Activated T-helper 2 cell treated with anti-CD3 and anti-CD28 coated beads, Interferon-gamma antibody, Interleukin-2, Interleukin-4, amounts not matched to agents 10 μg/mL and 5 μg/mL and 100 μg/mL, durations not matched to agents 14 hours and 24 hours and 36 hours (primary cell): ENCODE measurements at regions not wholly inside any gene's neighbourhood (a gene's known extent, or its start where the extent isn't known, plus 50 kb on each side); places are given as distances from the start of the nearest gene placed in this dataset.

Source experiments
- DNase-seq: peaks from one replicate; pipeline ENCODE4 v3.0.0; 2021; ENCODE audit warnings: low spot score
- H3K27ac Mint-ChIP-seq: one replicate; pipeline ENCODE4 v1.8.0; 2021; ENCODE audit warnings: mixed read lengths
- H3K27me3 Mint-ChIP-seq: one replicate; pipeline ENCODE4 v1.8.0; 2021; ENCODE audit warnings: low read depth, mixed read lengths
- H3K36me3 Mint-ChIP-seq: one replicate; pipeline ENCODE4 v1.8.0; 2021; ENCODE audit warnings: low read depth, mixed read lengths
- H3K4me1 Mint-ChIP-seq: one replicate; pipeline ENCODE4 v1.8.0; 2021; ENCODE audit warnings: low read depth, mixed read lengths
- H3K4me3 Mint-ChIP-seq: one replicate; pipeline ENCODE4 v1.8.0; 2021; ENCODE audit warnings: low read depth, mild to moderate bottlenecking, moderate library complexity, mixed read lengths
- H3K9me3 Mint-ChIP-seq: one replicate; pipeline ENCODE4 v1.8.0; 2021; ENCODE audit warnings: mixed read lengths
- intact Hi-C: fragments of 100-400 bp; cut with micrococcal nuclease; formaldehyde crosslinking; loops from one replicate; pipeline ENCODE4 v1.15.1; 2023

GRCh38 chr4:152110780-152111179 is 350.0 kb upstream of the GATB start:
- Mint-ChIP-seq H3K4me1 (peaks cover 28% of the 10 kb centered on the region), H3K27ac (no peak overlapping the region)

GRCh38 chr4:152109531-152110509 is 349.0 kb upstream of the GATB start:
- Mint-ChIP-seq H3K4me3 (no peak overlapping the region), H3K4me1 (peaks cover 19% of the 10 kb centered on the region), H3K27me3 (no peaks in the 10 kb centered on the region), H3K9me3 (no peaks in the 10 kb centered on the region), H3K27ac (no peak overlapping the region), H3K36me3 (no peaks in the 10 kb centered on the region)
- DNase-seq: no peak
- intact Hi-C loops: loop anchor here (10.0 kb wide), 1 partner anchor 145 kb away; no protein-coding TSS in a partner anchor

More at GRCh38 chr4:152110780-152111179, 350.0 kb upstream of the GATB start:
- H3K4me3 Mint-ChIP-seq: no peak overlapping the region
- intact Hi-C loops: no loop called here
- H3K9me3 Mint-ChIP-seq: no peaks in the 10 kb centered on the region
- no peak for DNase-seq
- no peaks in the 10 kb centered on the region for H3K27me3 Mint-ChIP-seq
- no peaks in the 10 kb centered on the region for H3K36me3 Mint-ChIP-seq

GRCh38 chr4:152107736-152108500 is 347.1 kb upstream of the GATB start:
- no peaks in the 10 kb centered on the region for H3K27me3 Mint-ChIP-seq
- intact Hi-C loops: loop anchor here (10.0 kb wide), 1 partner anchor 147 kb away; no protein-coding TSS in a partner anchor
- no peak overlapping the region for H3K27ac Mint-ChIP-seq
- H3K4me3 Mint-ChIP-seq: no peak overlapping the region
- no peaks in the 10 kb centered on the region for H3K9me3 Mint-ChIP-seq
- H3K36me3 Mint-ChIP-seq: peaks cover under 1% of the 10 kb centered on the region
- DNase-seq: no peak
- H3K4me1 Mint-ChIP-seq: peaks cover 24% of the 10 kb centered on the region

- Mint-ChIP-seq H3K9me3 (peaks cover under 1% of the 10 kb centered on the region), H3K36me3 (peaks cover 6% of the 10 kb centered on the region), H3K4me3 (no peak overlapping the region)
Measured at GRCh38 chr4:152106781-152107321, 346.0 kb upstream of the GATB start.

GRCh38 chr4:152106113-152106763 is 345.4 kb upstream of the GATB start:
- peaks cover 12% of the 10 kb centered on the region for H3K36me3 Mint-ChIP-seq
- H3K4me3 Mint-ChIP-seq: no peak overlapping the region
- no peak for DNase-seq
- H3K27me3 Mint-ChIP-seq: no peaks in the 10 kb centered on the region
- no peak overlapping the region for H3K27ac Mint-ChIP-seq
- peaks cover 34% of the 10 kb centered on the region for H3K4me1 Mint-ChIP-seq
- intact Hi-C loops: loop anchor here (10.0 kb wide), 1 partner anchor 149 kb away; no protein-coding TSS in a partner anchor
- peaks cover 6% of the 10 kb centered on the region for H3K9me3 Mint-ChIP-seq

More at GRCh38 chr4:152106781-152107321, 346.0 kb upstream of the GATB start:
- intact Hi-C loops: loop anchor here (10.0 kb wide), 1 partner anchor 148 kb away; no protein-coding TSS in a partner anchor
- Mint-ChIP-seq H3K4me1 (peaks cover 28% of the 10 kb centered on the region), H3K27me3 (no peaks in the 10 kb centered on the region), H3K27ac (no peak overlapping the region)
- DNase-seq: no peak

GRCh38 chr4:152104901-152105357 is 344.1 kb upstream of the GATB start:
- DNase-seq: no peak
- intact Hi-C loops: loop anchor here (10.0 kb wide), 1 partner anchor 150 kb away; no protein-coding TSS in a partner anchor
- no peak overlapping the region for H3K27ac Mint-ChIP-seq

GRCh38 chr4:152104356-152104755 is 343.5 kb upstream of the GATB start:
- H3K36me3 Mint-ChIP-seq: peaks cover 22% of the 10 kb centered on the region
- no peak overlapping the region for H3K27ac Mint-ChIP-seq
- DNase-seq: no peak
- H3K4me3 Mint-ChIP-seq: no peak overlapping the region
- intact Hi-C loops: loop anchor here (10.0 kb wide), 1 partner anchor 150 kb away; no protein-coding TSS in a partner anchor
- peaks cover 11% of the 10 kb centered on the region for H3K9me3 Mint-ChIP-seq
- no peaks in the 10 kb centered on the region for H3K27me3 Mint-ChIP-seq
- H3K4me1 Mint-ChIP-seq: peaks cover 48% of the 10 kb centered on the region

More at GRCh38 chr4:152104901-152105357, 344.1 kb upstream of the GATB start:
- Mint-ChIP-seq H3K4me3 (no peak overlapping the region), H3K27me3 (no peaks in the 10 kb centered on the region), H3K9me3 (peaks cover 11% of the 10 kb centered on the region), H3K4me1 (peaks cover 43% of the 10 kb centered on the region), H3K36me3 (peaks cover 22% of the 10 kb centered on the region)

- DNase-seq: no peak
- Mint-ChIP-seq H3K4me3 (no peak overlapping the region), H3K4me1 (peaks cover 55% of the 10 kb centered on the region), H3K27me3 (no peaks in the 10 kb centered on the region), H3K9me3 (peaks cover 13% of the 10 kb centered on the region), H3K36me3 (peaks cover 22% of the 10 kb centered on the region), H3K27ac (no peak overlapping the region)
- intact Hi-C loops: loop anchor here (10.0 kb wide), 1 partner anchor 151 kb away; no protein-coding TSS in a partner anchor
Measured at GRCh38 chr4:152103181-152103901, 342.5 kb upstream of the GATB start.

GRCh38 chr4:152102436-152103000 is 341.7 kb upstream of the GATB start:
- H3K4me3 Mint-ChIP-seq: no peak overlapping the region
- intact Hi-C loops: loop anchor here (10.0 kb wide), 1 partner anchor 152 kb away; no protein-coding TSS in a partner anchor
- no peak overlapping the region for H3K27ac Mint-ChIP-seq
- DNase-seq: no peak
- H3K36me3 Mint-ChIP-seq: peaks cover 22% of the 10 kb centered on the region
- H3K4me1 Mint-ChIP-seq: peaks cover 55% of the 10 kb centered on the region
- H3K9me3 Mint-ChIP-seq: peaks cover 13% of the 10 kb centered on the region
- H3K27me3 Mint-ChIP-seq: no peaks in the 10 kb centered on the region

GRCh38 chr4:152101556-152102435 is 341.0 kb upstream of the GATB start:
- DNase-seq: no peak
- H3K36me3 Mint-ChIP-seq: peaks cover 22% of the 10 kb centered on the region
- intact Hi-C loops: loop anchor here (10.0 kb wide), 1 partner anchor 153 kb away; no protein-coding TSS in a partner anchor
- peaks cover 59% of the 10 kb centered on the region for H3K4me1 Mint-ChIP-seq
- H3K27me3 Mint-ChIP-seq: no peaks in the 10 kb centered on the region
- H3K27ac Mint-ChIP-seq: peak overlapping the region; percentile 50
- peaks cover 13% of the 10 kb centered on the region for H3K9me3 Mint-ChIP-seq
- no peak overlapping the region for H3K4me3 Mint-ChIP-seq
